ENCODE measurements at regions not wholly inside any gene's neighbourhood (a gene's known extent, or its start where the extent isn't known, plus 50 kb on each side); places are given as distances from the start of the nearest gene placed in this dataset.

DNA sequence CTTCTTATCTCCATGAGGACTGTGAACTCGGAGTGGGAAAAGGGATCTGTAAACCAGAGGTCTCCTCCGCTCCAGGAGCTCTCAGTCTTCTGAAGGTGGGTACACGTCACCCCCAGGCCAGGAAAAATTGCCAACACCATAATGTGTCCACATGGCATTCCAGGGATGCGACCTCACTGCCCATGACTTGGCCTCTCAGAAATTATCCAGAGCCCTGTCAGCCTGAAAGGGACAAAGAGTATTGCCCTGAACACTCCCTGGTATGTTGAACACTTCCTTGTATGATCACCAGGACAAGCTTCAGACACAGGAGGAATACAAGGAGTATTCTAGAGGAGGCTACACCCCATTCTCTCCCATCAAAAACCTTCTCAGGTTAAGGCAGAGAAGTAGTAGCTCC lies 81.0 kb upstream of the SLC7A1 start:
- TF ChIP-seq, protein P1, sequence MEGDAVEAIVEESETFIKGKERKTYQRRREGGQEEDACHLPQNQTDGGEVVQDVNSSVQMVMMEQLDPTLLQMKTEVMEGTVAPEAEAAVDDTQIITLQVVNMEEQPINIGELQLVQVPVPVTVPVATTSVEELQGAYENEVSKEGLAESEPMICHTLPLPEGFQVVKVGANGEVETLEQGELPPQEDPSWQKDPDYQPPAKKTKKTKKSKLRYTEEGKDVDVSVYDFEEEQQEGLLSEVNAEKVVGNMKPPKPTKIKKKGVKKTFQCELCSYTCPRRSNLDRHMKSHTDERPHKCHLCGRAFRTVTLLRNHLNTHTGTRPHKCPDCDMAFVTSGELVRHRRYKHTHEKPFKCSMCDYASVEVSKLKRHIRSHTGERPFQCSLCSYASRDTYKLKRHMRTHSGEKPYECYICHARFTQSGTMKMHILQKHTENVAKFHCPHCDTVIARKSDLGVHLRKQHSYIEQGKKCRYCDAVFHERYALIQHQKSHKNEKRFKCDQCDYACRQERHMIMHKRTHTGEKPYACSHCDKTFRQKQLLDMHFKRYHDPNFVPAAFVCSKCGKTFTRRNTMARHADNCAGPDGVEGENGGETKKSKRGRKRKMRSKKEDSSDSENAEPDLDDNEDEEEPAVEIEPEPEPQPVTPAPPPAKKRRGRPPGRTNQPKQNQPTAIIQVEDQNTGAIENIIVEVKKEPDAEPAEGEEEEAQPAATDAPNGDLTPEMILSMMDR (IDR thresholded peaks at IDR 0.05; ENCODE audit: insufficient read depth, low read depth, low read length) = no peak
- DNase-seq (ENCODE audit: low read depth) = no peak
- H3K4me3 ChIP-seq (ENCODE audit: low read depth, low read length) = no peak overlapping the region

DNA sequence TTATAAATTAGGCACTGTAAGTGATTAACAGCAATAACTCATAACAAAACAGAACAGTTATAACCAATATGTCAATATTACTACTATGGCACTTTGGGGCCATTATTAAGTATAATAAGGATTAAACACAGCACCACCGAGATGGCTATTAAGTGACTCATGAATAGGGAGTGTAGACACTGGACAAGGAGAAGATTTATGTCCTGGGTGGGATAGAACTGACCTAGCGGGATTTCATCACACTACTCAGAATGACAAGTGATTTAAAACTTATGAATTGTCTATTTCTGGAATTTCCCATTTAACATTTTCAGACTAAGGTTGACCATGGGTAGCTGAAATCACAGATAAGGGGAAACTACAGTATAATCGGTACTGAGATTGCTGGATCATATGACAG lies 79.0 kb upstream of the SLC7A1 start:
- TF ChIP-seq, protein P1 (IDR thresholded peaks at IDR 0.05; ENCODE audit: insufficient read depth, low read depth, low read length) = no peak
- H3K4me3 ChIP-seq (ENCODE audit: low read depth, low read length) = no peak overlapping the region
- peak; percentile 75 for DNase-seq (ENCODE audit: low read depth)

DNA sequence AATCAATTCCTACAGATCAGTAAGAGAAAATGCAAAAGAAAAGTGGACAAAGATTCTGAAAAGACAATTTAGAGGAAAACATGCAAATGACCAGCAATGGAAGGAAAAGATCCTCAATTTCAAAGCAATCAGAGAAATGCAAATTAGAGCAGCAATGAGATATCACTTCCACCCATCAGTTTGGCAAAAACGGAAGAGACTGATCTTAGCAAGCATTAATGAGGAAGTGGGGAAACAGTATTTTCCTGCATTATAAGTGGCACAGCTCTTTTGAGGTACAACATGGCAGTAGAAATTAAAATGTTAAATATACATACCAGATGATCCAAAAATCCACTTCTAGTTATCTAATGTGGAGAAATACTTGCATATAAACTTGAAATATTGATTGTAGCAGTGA lies 69.1 kb upstream of the SLC7A1 start:
- no peak overlapping the region for H3K4me3 ChIP-seq (ENCODE audit: low read depth, low read length)
- no peak for DNase-seq (ENCODE audit: low read depth)
- TF ChIP-seq, protein P1 (IDR thresholded peaks at IDR 0.05; ENCODE audit: insufficient read depth, low read depth, low read length) = no peak

DNA sequence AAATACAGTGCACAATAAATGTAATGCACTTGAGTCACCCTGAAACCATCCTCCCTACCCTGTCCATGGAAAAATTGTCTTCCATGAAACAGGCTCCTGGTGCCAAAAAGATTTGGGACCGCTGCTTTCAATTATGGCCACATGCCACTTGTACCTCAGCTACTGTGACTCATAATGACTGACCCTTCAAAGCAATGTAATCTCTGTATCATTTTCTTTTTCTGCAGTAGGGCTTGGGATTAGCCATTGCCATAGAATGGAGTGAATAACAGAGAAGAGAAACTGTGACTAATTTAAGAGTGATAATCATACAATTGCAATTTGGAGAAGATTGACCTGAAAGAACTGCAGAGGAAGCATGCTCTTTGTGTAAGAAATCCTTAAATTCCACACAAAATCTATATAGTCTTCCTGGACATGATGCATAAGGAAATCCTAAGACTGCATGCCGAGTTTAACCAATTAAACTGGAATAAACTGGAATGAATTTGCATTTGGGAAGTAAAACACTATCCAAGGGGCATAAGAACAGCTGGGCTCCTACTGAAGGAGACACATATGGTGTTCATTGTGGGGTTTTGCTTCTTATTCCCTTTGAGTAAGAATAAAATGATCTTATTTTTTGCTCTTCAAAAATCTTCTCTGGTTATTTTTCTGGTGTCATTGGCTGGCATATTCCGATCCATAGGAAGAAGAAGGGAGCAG lies 59.5 kb upstream of the SLC7A1 start:
- no peak for DNase-seq (ENCODE audit: low read depth)
- no peak overlapping the region for H3K4me3 ChIP-seq (ENCODE audit: low read depth, low read length)

GRCh38 chr13:29654384-29654783 lies 58.9 kb upstream of the SLC7A1 start:
- DNase-seq (ENCODE audit: low read depth) = no peak
- H3K4me3 ChIP-seq (ENCODE audit: low read depth, low read length) = no peak overlapping the region
- TF ChIP-seq, protein P1 (IDR thresholded peaks at IDR 0.05; ENCODE audit: insufficient read depth, low read depth, low read length) = no peak

More for the DNA sequence above, 59.5 kb upstream of the SLC7A1 start:
- TF ChIP-seq, protein P1 (IDR thresholded peaks at IDR 0.05; ENCODE audit: insufficient read depth, low read depth, low read length) = no peak

DNA sequence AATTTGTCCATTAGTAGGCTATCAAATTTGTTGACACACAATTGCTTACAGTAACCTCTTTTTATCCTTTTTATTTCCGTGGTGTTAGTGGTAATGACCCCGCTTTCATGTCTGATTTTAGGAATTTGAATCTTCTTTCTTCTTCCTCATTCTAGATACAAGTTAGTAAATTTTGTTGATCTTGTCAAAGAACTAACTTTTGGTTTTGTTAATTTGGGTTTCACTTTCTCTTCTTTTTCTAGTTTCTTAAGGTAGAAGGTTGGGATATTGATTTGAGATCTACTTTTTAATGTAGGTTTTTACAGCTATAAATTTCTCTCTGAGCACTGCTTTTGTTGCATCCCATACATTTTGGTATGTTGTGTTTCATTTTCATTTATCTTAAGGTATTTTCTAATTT lies 53.3 kb upstream of the SLC7A1 start:
- H3K4me3 ChIP-seq (ENCODE audit: low read depth, low read length) = no peak overlapping the region
- TF ChIP-seq, protein P1 (IDR thresholded peaks at IDR 0.05; ENCODE audit: insufficient read depth, low read depth, low read length) = no peak
- no peak for DNase-seq (ENCODE audit: low read depth)
